Hepatocyte (in vitro differentiated cells): ENCODE measurements at regions not wholly inside any gene's neighbourhood (a gene's known extent, or its start where the extent isn't known, plus 50 kb on each side); places are given as distances from the start of the nearest gene placed in this dataset.

ENCODE experiments used
- EZH2 ChIP-seq: fragments of 200-600 bp; sonication (generic); IDR thresholded peaks from 2 replicates; pipeline ENCODE4 v1.6.1; 2016; ENCODE audit warnings: antibody characterized with exemption, mild to moderate bottlenecking, borderline replicate concordance
- EZH2phosphoT487 ChIP-seq: fragments of 200-600 bp; sonication (generic); IDR thresholded peaks from one replicate; pipeline ENCODE4 v1.6.1; 2018; ENCODE audit warnings: antibody characterized with exemption, mild to moderate bottlenecking, low read depth, moderate library complexity; ENCODE audit not compliant: unreplicated experiment, severe bottlenecking
- TF ChIP-seq, protein P1 (sequence below): fragments of 200-600 bp; sonication (generic); IDR thresholded peaks from 2 replicates; pipeline ENCODE4 v1.5.1; 2016; ENCODE audit warnings: antibody characterized with exemption, mild to moderate bottlenecking; ENCODE audit not compliant: poor library complexity

DNA sequence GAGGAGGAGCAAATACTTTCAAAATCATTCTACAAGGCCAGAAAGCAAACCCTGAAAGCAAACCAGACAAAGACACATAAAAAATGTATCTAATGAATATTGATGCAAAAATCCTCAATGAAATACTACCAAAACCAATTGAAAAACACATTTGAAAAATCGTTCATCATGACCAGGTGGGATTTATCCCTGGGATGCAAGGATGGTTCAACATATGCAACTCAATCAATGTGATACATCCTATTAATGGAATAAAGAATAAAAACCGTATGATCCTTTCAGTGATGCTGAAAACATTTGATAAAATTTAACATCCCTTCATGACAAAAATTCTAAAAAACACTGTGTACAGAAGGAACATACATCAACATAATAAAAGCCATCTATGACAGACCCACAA lies 337.6 kb downstream of the NNT start:
- TF ChIP-seq, protein P1, sequence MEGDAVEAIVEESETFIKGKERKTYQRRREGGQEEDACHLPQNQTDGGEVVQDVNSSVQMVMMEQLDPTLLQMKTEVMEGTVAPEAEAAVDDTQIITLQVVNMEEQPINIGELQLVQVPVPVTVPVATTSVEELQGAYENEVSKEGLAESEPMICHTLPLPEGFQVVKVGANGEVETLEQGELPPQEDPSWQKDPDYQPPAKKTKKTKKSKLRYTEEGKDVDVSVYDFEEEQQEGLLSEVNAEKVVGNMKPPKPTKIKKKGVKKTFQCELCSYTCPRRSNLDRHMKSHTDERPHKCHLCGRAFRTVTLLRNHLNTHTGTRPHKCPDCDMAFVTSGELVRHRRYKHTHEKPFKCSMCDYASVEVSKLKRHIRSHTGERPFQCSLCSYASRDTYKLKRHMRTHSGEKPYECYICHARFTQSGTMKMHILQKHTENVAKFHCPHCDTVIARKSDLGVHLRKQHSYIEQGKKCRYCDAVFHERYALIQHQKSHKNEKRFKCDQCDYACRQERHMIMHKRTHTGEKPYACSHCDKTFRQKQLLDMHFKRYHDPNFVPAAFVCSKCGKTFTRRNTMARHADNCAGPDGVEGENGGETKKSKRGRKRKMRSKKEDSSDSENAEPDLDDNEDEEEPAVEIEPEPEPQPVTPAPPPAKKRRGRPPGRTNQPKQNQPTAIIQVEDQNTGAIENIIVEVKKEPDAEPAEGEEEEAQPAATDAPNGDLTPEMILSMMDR: no peak
- TF ChIP-seq EZH2phosphoT487 (no peak), EZH2 (no peak)
